Thoracic aorta (tissue), 2 donors: ENCODE measurements at regions not wholly inside any gene's neighbourhood (a gene's known extent, or its start where the extent isn't known, plus 50 kb on each side); places are given as distances from the start of the nearest gene placed in this dataset.

Experiments used
- ATAC-seq: fragments of 150-250 bp; one replicate; pipeline ENCODE4 v1.8.0; 2017; ENCODE audit warnings: low read depth; ENCODE audit not compliant: insufficient number of reproducible peaks, low FRiP score
- DNase-seq: peaks from one replicate; pipeline ENCODE4 v3.0.0-alpha.2; 2020; ENCODE audit warnings: low spot score
- H3K27ac ChIP-seq, 2 donors: fragments of 200-600 bp; sonication (generic); 1 replicate in 1 of 2; 2 replicates in 1 of 2; pipeline ENCODE4 v1.5.1; 2016; ENCODE audit warnings: mild to moderate bottlenecking in 2 of 2, moderate library complexity in 2 of 2
- H3K27me3 ChIP-seq: fragments of 200-600 bp; sonication (generic); replicated peaks from 2 replicates; pipeline ENCODE4 v1.6.0; 2016; ENCODE audit warnings: mild to moderate bottlenecking; ENCODE audit not compliant: insufficient read depth
- H3K36me3 ChIP-seq: fragments of 200-600 bp; sonication (generic); one replicate; pipeline ENCODE4 v1.5.1; 2016
- H3K4me1 ChIP-seq, 2 donors: fragments of 200-600 bp; sonication (generic); 1 replicate in 1 of 2; 2 replicates in 1 of 2; pipeline versions ENCODE4 v1.5.1 to v1.6.0; 2016; ENCODE audit warnings: low read depth in 2 of 2, mild to moderate bottlenecking in 1 of 2; ENCODE audit not compliant: control insufficient read depth in 1 of 2
- H3K4me3 ChIP-seq: fragments of 200-600 bp; sonication (generic); 2 replicates; pipeline ENCODE4 v1.5.1; 2016; ENCODE audit warnings: mild to moderate bottlenecking
- H3K9me3 ChIP-seq: fragments of 200-600 bp; sonication (generic); 2 replicates; pipeline ENCODE4 v1.5.1; 2016
- CTCF ChIP-seq: fragments of 200-600 bp; sonication (generic); IDR thresholded peaks from one replicate; pipeline ENCODE4 v1.5.1; 2019; ENCODE audit warnings: antibody characterized with exemption

GRCh38 chr21:15480160-15480559 is 249.6 kb upstream of the USP25 start:
- Histone ChIP-seq H3K9me3 (no peaks in the 10 kb centered on the region), H3K36me3 (no peaks in the 10 kb centered on the region), H3K4me3 (no peak overlapping the region), H3K27me3 (no peaks in the 10 kb centered on the region), H3K4me1 (no peaks in the 10 kb centered on the region), H3K27ac (no peak overlapping the region)
- ATAC-seq (no peak), DNase-seq (no peak)
- TF ChIP-seq CTCF = no peak

- ATAC-seq (no peak), DNase-seq (peak; percentile 33)
- Histone ChIP-seq H3K4me3 (no peak overlapping the region), H3K27ac (no peak overlapping the region), H3K9me3 (no peaks in the 10 kb centered on the region), H3K27me3 (no peaks in the 10 kb centered on the region), H3K36me3 (no peaks in the 10 kb centered on the region), H3K4me1 (no peaks in the 10 kb centered on the region)
- peak; percentile 89 for TF ChIP-seq CTCF
Measured at GRCh38 chr21:15483138-15483780, 246.5 kb upstream of the USP25 start.

- H3K4me1 ChIP-seq = no peaks in the 10 kb centered on the region
- no peak overlapping the region for H3K4me3 ChIP-seq
- no peaks in the 10 kb centered on the region for H3K36me3 ChIP-seq
- TF ChIP-seq CTCF = no peak
- DNase-seq (no peak), ATAC-seq (no peak)
- H3K9me3 ChIP-seq = no peaks in the 10 kb centered on the region
- H3K27me3 ChIP-seq = no peaks in the 10 kb centered on the region
- no peak overlapping the region for H3K27ac ChIP-seq
Measured at GRCh38 chr21:15486460-15487195, 243.2 kb upstream of the USP25 start.

- no peak for DNase-seq
- no peak for ATAC-seq
- H3K9me3 ChIP-seq = no peaks in the 10 kb centered on the region
- no peak overlapping the region for H3K4me3 ChIP-seq
- TF ChIP-seq CTCF = no peak
- H3K27ac ChIP-seq = no peak overlapping the region
- no peaks in the 10 kb centered on the region for H3K27me3 ChIP-seq
- H3K4me1 ChIP-seq = no peaks in the 10 kb centered on the region
- no peaks in the 10 kb centered on the region for H3K36me3 ChIP-seq
Measured at GRCh38 chr21:15487196-15487550, 242.6 kb upstream of the USP25 start.

GRCh38 chr21:15491100-15491499 is 238.7 kb upstream of the USP25 start:
- H3K4me3 ChIP-seq = no peak overlapping the region
- ATAC-seq (no peak), DNase-seq (no peak)
- H3K27ac ChIP-seq = no peak overlapping the region
- TF ChIP-seq CTCF = no peak
- no peaks in the 10 kb centered on the region for H3K9me3 ChIP-seq
- no peaks in the 10 kb centered on the region for H3K36me3 ChIP-seq
- no peaks in the 10 kb centered on the region for H3K27me3 ChIP-seq
- H3K4me1 ChIP-seq = no peaks in the 10 kb centered on the region
